ENCODE measurements at regions not wholly inside any gene's neighbourhood (a gene's known extent, or its start where the extent isn't known, plus 50 kb on each side); places are given as distances from the start of the nearest gene placed in this dataset.

- H3K36me3 ChIP-seq = no peaks in the 10 kb centered on the region
- H3K4me1 ChIP-seq = no peaks in the 10 kb centered on the region
- no peaks in the 10 kb centered on the region for H3K9me3 ChIP-seq
- no peak for DNase-seq
- H3K27me3 ChIP-seq = no peaks in the 10 kb centered on the region
- no peak overlapping the region for H3K27ac ChIP-seq
- no peak overlapping the region for H3K4me3 ChIP-seq
- WGBS, 2 donors = 41 to 46% methylated on average over 3 of the region's 3 CpGs
- intact Hi-C loops (cut with DNase I) = no loop called here
- TF ChIP-seq POLR2A (IDR thresholded peaks at IDR 0.05) (no peak), CTCF (IDR thresholded peaks at IDR 0.05) (no peak)
Observed at GRCh38 chr15:46383978-46384377, 749.1 kb downstream of the SQOR start.

- Histone ChIP-seq H3K4me3 (no peak overlapping the region), H3K36me3 (no peaks in the 10 kb centered on the region), H3K27me3 (no peaks in the 10 kb centered on the region), H3K27ac (no peak overlapping the region), H3K4me1 (no peaks in the 10 kb centered on the region), H3K9me3 (peaks cover 0 to 14% (median 0%) of the 10 kb centered on the region in 3 donors)
- no peak for DNase-seq
- intact Hi-C loops (cut with DNase I) = no loop called here
- 44 to 50% methylated on average over 1 of the region's 1 CpG for WGBS, 2 donors
- TF ChIP-seq POLR2A (IDR thresholded peaks at IDR 0.05) (no peak), CTCF (IDR thresholded peaks at IDR 0.05) (no peak)
Observed at GRCh38 chr15:46386356-46386755, 751.5 kb downstream of the SQOR start.

- Histone ChIP-seq H3K27ac (no peak overlapping the region), H3K4me3 (no peak overlapping the region), H3K27me3 (no peaks in the 10 kb centered on the region), H3K36me3 (no peaks in the 10 kb centered on the region), H3K9me3 (peaks cover 0 to 19% (median 0%) of the 10 kb centered on the region in 3 donors), H3K4me1 (no peaks in the 10 kb centered on the region)
- 46 to 54% methylated on average over 4 of the region's 4 CpGs for WGBS, 2 donors
- DNase-seq = no peak
- TF ChIP-seq CTCF (IDR thresholded peaks at IDR 0.05) (no peak), POLR2A (IDR thresholded peaks at IDR 0.05) (no peak)
- intact Hi-C loops (cut with DNase I) = no loop called here
Observed at GRCh38 chr15:46389739-46390138, 754.9 kb downstream of the SQOR start.

GRCh38 chr15:46394463-46394862 lies 759.6 kb downstream of the SQOR start:
- no peaks in the 10 kb centered on the region for H3K36me3 ChIP-seq
- intact Hi-C loops (cut with DNase I) = no loop called here
- no peak overlapping the region for H3K4me3 ChIP-seq
- H3K9me3 ChIP-seq = peaks cover 0 to 25% (median 0%) of the 10 kb centered on the region in 3 donors
- H3K4me1 ChIP-seq = no peaks in the 10 kb centered on the region
- no peak overlapping the region for H3K27ac ChIP-seq
- WGBS, 2 donors = 75% methylated on average over 1 of the region's 2 CpGs
- H3K27me3 ChIP-seq = no peaks in the 10 kb centered on the region
- DNase-seq = no peak
- TF ChIP-seq CTCF (IDR thresholded peaks at IDR 0.05) (no peak), POLR2A (IDR thresholded peaks at IDR 0.05) (no peak)

GRCh38 chr15:46408312-46408711 lies 773.5 kb downstream of the SQOR start:
- Histone ChIP-seq H3K4me3 (no peak overlapping the region), H3K27ac (no peak overlapping the region), H3K27me3 (no peaks in the 10 kb centered on the region), H3K4me1 (no peaks in the 10 kb centered on the region), H3K9me3 (no peaks in the 10 kb centered on the region), H3K36me3 (no peaks in the 10 kb centered on the region)
- WGBS, 2 donors = 58 to 67% methylated on average over 2 of the region's 2 CpGs
- TF ChIP-seq POLR2A (IDR thresholded peaks at IDR 0.05) (no peak), CTCF (IDR thresholded peaks at IDR 0.05) (no peak)
- no peak for DNase-seq
- intact Hi-C loops (cut with DNase I) = no loop called here

Data from esophagus squamous epithelium (tissue), 5 donors.